ENCODE measurements at regions not wholly inside any gene's neighbourhood (a gene's known extent, or its start where the extent isn't known, plus 50 kb on each side); places are given as distances from the start of the nearest gene placed in this dataset.

- WGBS, 2 experiments (ENCODE audit: insufficient coverage in 1 of 2, insufficient read length in 1 of 2), result 77 to 85% methylated on average over 4 of the region's 4 CpGs
- no peaks in the 10 kb centered on the region for H3K27me3 ChIP-seq (ENCODE audit: control insufficient read depth, insufficient read depth, low read length, poor library complexity, severe bottlenecking)
- no peaks in the 10 kb centered on the region for H3K27me3 Mint-ChIP-seq (ENCODE audit: insufficient read depth)
- no peak overlapping the region for H3K27ac Mint-ChIP-seq
- H3K27ac ChIP-seq (ENCODE audit: low read depth, low read length), result no peak overlapping the region
- no peak overlapping the region for H3K9ac ChIP-seq (ENCODE audit: extremely low read depth, low read length, poor library complexity, severe bottlenecking)
- no peak for DNase-seq
- no peaks in the 10 kb centered on the region for H3K36me3 Mint-ChIP-seq (ENCODE audit: low read depth)
- no peak overlapping the region for H3K4me3 ChIP-seq (ENCODE audit: low read length)
- H3K9me3 Mint-ChIP-seq, result peaks cover 6% of the 10 kb centered on the region
- H3K4me3 Mint-ChIP-seq, result no peak overlapping the region
- TF ChIP-seq CTCF (conservative IDR thresholded peaks at IDR 0.05), result no peak
- no peaks in the 10 kb centered on the region for H3K36me3 ChIP-seq (ENCODE audit: control insufficient read depth, insufficient read depth, low read length)
- peaks cover 3% of the 10 kb centered on the region for H3K4me1 Mint-ChIP-seq
- no peaks in the 10 kb centered on the region for H3K4me1 ChIP-seq (ENCODE audit: control insufficient read depth, insufficient read depth, low read length)
- no peaks in the 10 kb centered on the region for H3K9me3 ChIP-seq (ENCODE audit: control insufficient read depth, low read length)
Observed at GRCh38 chr9:90107040-90107725, 502.4 kb downstream of the GADD45G start.

- H3K4me1 ChIP-seq (ENCODE audit: control insufficient read depth, insufficient read depth, low read length), result no peaks in the 10 kb centered on the region
- no peaks in the 10 kb centered on the region for H3K27me3 Mint-ChIP-seq (ENCODE audit: insufficient read depth)
- TF ChIP-seq CTCF (conservative IDR thresholded peaks at IDR 0.05), result no peak
- peaks cover 6% of the 10 kb centered on the region for H3K9me3 Mint-ChIP-seq
- H3K27ac Mint-ChIP-seq, result no peak overlapping the region
- no peaks in the 10 kb centered on the region for H3K9me3 ChIP-seq (ENCODE audit: control insufficient read depth, low read length)
- H3K4me3 ChIP-seq (ENCODE audit: low read length), result no peak overlapping the region
- H3K36me3 ChIP-seq (ENCODE audit: control insufficient read depth, insufficient read depth, low read length), result no peaks in the 10 kb centered on the region
- H3K4me3 Mint-ChIP-seq, result no peak overlapping the region
- H3K9ac ChIP-seq (ENCODE audit: extremely low read depth, low read length, poor library complexity, severe bottlenecking), result no peak overlapping the region
- no peaks in the 10 kb centered on the region for H3K36me3 Mint-ChIP-seq (ENCODE audit: low read depth)
- no peak for DNase-seq
- H3K27ac ChIP-seq (ENCODE audit: low read depth, low read length), result no peak overlapping the region
- WGBS, 2 experiments (ENCODE audit: insufficient coverage in 1 of 2, insufficient read length in 1 of 2), result 90 to 94% methylated on average over 4 to 7 of the region's 7 CpGs
- no peaks in the 10 kb centered on the region for H3K27me3 ChIP-seq (ENCODE audit: control insufficient read depth, insufficient read depth, low read length, poor library complexity, severe bottlenecking)
- H3K4me1 Mint-ChIP-seq, result peaks cover 3% of the 10 kb centered on the region
Observed at GRCh38 chr9:90107726-90108655, 503.2 kb downstream of the GADD45G start.

- no peak overlapping the region for H3K27ac ChIP-seq (ENCODE audit: low read depth, low read length)
- peaks cover 6% of the 10 kb centered on the region for H3K9me3 Mint-ChIP-seq
- H3K4me1 ChIP-seq (ENCODE audit: control insufficient read depth, insufficient read depth, low read length), result no peaks in the 10 kb centered on the region
- no peak for DNase-seq
- no peaks in the 10 kb centered on the region for H3K4me1 Mint-ChIP-seq
- no peak overlapping the region for H3K4me3 ChIP-seq (ENCODE audit: low read length)
- no peak overlapping the region for H3K27ac Mint-ChIP-seq
- H3K27me3 ChIP-seq (ENCODE audit: control insufficient read depth, insufficient read depth, low read length, poor library complexity, severe bottlenecking), result no peaks in the 10 kb centered on the region
- WGBS, 2 experiments (ENCODE audit: insufficient coverage in 1 of 2, insufficient read length in 1 of 2), result 84 to 89% methylated on average over 4 of the region's 4 CpGs
- no peak overlapping the region for H3K4me3 Mint-ChIP-seq
- peaks cover 3% of the 10 kb centered on the region for H3K27me3 Mint-ChIP-seq (ENCODE audit: insufficient read depth)
- no peaks in the 10 kb centered on the region for H3K36me3 ChIP-seq (ENCODE audit: control insufficient read depth, insufficient read depth, low read length)
- TF ChIP-seq CTCF (conservative IDR thresholded peaks at IDR 0.05), result no peak
- no peak overlapping the region for H3K9ac ChIP-seq (ENCODE audit: extremely low read depth, low read length, poor library complexity, severe bottlenecking)
- H3K36me3 Mint-ChIP-seq (ENCODE audit: low read depth), result no peaks in the 10 kb centered on the region
- H3K9me3 ChIP-seq (ENCODE audit: control insufficient read depth, low read length), result no peaks in the 10 kb centered on the region
Observed at GRCh38 chr9:90112788-90113187, 508.0 kb downstream of the GADD45G start.

Data from endodermal cell (in vitro differentiated cells).